Stimulated activated CD4-positive, alpha-beta T cell treated with anti-CD3 and anti-CD28 coated beads, Interleukin-2, amount 100 ng/mL, for 48 hours (primary cell): ENCODE measurements at regions not wholly inside any gene's neighbourhood (a gene's known extent, or its start where the extent isn't known, plus 50 kb on each side); places are given as distances from the start of the nearest gene placed in this dataset.

ENCODE experiments used
- DNase-seq, 2 donors: peaks; one replicate each; pipeline ENCODE4 v3.0.0-alpha.2; 2020

DNA sequence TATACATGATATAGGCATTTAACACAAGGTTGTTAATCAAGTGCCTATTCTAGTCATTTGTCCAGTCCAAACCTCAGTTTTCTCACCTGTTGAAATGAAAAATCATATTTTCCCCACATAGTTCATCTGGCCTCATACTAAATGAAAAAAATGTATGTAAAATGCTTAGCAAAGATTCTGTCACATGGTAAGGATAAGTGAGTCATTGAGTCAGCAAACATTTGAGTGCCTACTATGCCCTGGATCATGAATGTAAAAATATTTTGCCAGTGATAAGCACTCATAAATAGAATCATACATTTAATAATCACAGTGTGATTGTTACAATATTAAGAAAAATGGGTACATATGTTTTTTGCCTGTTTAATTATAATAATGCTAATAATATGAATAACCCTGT lies 181.2 kb upstream of the PAPPA start:
- DNase-seq = no peak

DNA sequence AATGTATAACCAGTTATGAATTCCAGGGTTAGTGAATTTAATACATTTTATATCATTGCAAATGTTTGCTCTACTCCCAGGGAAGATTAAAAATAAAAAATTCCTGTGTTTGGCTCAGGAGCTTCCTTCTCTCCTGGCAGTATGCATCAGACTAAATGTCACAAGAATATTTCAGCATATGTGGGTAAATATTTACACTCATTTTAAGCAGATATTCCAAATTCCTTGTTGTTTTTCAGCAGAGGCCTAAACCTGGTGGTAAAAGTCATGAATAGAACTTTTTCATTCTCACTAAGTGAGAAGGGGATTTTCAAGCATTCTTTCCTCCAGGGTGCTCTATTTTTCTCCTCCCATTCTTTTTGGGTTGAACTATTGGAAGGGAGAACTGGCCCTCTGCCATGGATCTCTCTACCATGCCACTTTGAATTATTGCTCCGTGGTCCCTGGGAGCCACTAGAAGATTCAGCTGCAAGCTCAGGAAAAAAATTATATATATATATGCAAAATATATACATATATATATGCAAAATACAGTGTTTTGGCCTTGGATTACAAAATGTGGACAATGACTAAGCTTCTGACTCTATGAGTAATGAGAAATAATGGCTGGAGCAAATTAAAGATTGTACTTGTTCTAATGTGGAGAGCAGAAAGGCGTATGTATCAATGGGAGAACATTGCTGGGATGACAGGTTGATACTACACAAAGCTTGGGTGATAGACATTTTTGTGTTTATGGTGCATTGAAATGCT lies 180.6 kb upstream of the PAPPA start:
- DNase-seq = no peak

- DNase-seq = no peak
Observed at GRCh38 chr9:115976781-115977180, 176.8 kb upstream of the PAPPA start.

DNA sequence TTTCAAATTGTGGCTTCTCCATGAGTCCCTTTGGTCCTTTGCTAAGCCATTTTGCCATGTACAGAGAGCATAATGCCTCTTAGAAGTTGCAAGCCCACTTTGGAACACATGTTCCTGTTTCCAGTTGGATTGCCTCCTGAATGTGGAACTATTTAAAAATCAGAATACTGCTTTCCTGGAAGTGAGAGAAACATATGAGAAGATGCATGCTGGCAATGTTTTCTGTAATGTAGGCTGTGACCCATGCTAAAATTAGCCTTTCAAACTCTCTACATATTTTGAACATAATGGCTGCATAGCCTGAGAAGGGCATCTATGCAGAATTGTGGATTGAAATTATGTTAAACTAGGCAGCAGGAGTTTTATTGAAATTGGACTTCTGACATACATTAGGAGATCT lies 175.5 kb upstream of the PAPPA start:
- no peak for DNase-seq

- DNase-seq = no peak
Observed at GRCh38 chr9:115978659-115979096, 174.9 kb upstream of the PAPPA start.

DNA sequence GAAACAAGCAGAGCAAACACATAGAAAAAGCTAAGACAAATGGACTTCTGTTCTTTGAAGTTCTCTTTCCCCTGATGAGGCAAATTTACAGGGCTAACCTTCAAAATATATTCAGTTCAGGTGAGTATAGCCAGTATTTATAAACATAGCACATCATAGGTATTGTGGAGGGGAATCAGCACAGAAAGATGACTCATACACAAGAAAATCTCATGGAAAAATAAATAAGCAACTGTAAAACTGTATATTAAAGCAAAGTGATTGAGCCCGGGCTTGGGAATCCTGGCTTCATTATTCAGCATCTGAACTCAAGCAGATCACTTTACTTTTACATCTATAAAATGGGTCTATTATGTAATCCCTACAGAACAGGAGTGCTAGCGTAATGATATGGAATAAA lies 173.5 kb upstream of the PAPPA start:
- no peak for DNase-seq

- DNase-seq = no peak
Observed at GRCh38 chr9:115980502-115980901, 173.1 kb upstream of the PAPPA start.

GRCh38 chr9:115980976-115981375 lies 172.6 kb upstream of the PAPPA start:
- no peak for DNase-seq

- no peak for DNase-seq
Observed at GRCh38 chr9:115983366-115983765, 170.2 kb upstream of the PAPPA start.

GRCh38 chr9:115985657-115986056 lies 167.9 kb upstream of the PAPPA start:
- no peak for DNase-seq

GRCh38 chr9:115986508-115986907 lies 167.1 kb upstream of the PAPPA start:
- DNase-seq = no peak

GRCh38 chr9:115988701-115989100 lies 164.9 kb upstream of the PAPPA start:
- DNase-seq = no peak

DNA sequence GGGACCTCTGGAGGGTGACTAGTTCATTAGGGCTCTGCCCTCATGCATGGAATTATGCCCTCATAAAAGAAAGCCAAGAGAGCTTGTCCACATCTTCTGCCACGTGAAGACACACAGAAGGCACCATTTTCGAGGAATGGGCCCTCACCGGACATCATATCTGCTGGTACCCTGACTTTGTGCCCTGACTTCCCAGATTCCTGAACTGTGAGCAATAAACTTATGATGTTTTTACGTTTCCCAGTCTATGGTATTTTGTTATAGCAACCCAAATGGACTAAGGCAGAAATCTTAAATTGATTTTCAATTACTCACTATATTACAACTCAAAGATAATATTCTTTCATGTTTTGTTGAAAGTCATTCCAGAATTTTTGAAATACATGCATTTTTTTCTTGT lies 163.8 kb upstream of the PAPPA start:
- DNase-seq = no peak

DNA sequence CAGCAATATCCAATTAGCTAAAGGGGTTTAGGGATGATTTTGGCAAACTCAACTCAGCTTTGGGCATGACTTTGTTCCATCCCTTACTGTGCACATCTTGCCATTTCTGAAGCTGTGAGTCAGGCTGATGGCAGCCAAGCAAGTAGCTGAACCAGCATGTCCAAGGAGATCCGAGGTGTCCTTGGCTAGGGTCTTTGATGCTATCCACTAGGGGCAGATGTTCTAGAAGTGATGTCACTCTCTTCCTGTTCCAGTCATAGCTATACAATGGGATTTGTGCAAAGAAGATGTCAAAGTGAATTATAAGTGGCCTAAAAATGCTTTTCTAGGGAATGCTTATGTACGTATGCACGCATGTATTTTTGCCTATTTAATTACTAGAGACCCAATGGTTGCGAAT lies 160.8 kb upstream of the PAPPA start:
- no peak for DNase-seq

DNA sequence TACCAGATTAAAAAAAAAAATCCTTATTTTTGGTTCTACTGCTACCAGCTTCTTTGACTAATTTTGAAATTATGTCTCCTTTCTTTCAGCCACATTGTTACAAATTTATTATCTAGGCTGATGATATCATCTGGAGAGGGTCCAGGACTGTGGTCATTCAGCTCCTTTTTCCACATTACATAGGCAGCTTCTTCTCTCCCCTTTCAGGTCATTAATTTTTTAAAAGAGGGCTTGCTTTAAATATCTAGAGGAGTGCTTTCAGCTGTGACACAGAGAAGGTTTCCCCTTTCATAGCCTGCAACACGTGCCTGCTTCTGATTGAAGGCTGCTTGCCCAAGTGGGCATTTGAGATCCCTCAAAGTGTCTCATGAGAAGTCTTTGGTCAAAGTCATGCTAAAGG lies 155.7 kb upstream of the PAPPA start:
- DNase-seq = no peak

GRCh38 chr9:115998666-115999065 lies 154.9 kb upstream of the PAPPA start:
- DNase-seq = no peak

- DNase-seq = no peak
Observed at GRCh38 chr9:115999498-115999897, 154.1 kb upstream of the PAPPA start.

DNA sequence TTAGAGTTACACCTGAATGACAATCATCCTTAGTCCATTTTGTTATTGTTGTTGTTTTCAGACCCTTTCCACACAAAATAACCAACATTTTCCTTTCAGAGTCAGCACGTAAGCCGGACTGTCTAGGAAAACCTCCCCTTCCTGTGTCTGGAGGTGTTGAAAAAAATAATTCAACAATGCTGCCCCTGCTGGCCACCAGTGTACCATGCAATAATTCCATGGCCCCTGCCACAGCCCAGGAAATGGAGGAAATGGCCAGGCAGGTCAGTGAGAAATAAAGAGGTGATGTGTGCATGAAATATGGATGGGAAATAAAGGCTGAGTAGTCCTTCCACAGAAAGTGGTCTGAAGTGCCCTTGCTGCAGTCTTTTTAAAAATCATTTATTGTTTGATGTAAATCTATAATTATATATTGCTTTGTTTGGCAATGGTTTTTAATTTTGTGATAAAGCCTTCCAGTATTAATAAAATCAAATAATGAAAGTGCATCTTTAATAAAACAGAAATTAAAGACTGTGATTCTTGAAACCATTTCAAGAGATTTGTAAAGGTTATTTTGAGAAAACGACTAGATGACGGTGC lies 152.8 kb upstream of the PAPPA start:
- DNase-seq = no peak

DNA sequence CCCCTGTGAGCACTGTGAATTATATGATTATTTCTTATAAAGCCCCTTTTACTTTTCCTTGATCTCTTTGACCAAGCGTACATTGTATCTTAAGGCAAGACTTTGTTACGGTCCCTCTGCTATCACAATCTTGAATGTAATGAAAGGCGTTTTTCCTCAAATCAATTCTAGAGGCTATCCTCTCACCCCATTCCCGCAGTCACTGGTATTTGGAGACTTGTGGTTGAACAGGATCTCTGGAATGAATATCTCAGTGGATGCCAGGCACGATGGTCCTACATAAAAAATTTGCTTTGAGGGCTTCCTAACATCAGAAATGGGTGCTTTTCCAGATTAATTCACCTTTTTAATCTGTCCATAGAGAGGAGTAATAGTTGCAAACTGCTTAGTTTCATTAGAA lies 151.4 kb upstream of the PAPPA start:
- no peak for DNase-seq

DNA sequence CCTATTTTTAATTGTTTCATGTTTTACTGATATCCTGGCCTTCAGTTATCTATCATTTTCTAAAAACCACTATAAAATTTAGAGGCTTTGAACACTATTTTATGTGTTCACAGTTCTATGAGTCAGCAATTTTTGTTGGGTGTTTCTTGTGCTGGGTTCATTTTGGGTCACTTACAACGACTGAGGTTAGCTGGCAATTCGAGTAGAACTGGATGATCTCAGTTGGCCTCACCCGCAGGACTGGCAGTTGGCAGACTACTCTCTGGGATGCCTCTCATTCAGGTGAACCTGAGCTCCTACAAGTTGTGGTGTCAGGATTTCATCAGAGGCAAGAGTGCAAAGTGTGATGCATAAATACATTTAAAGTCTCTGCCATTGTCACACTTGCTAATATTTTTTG lies 151.0 kb upstream of the PAPPA start:
- no peak for DNase-seq

- no peak for DNase-seq
Observed at GRCh38 chr9:116003397-116003796, 150.2 kb upstream of the PAPPA start.

DNA sequence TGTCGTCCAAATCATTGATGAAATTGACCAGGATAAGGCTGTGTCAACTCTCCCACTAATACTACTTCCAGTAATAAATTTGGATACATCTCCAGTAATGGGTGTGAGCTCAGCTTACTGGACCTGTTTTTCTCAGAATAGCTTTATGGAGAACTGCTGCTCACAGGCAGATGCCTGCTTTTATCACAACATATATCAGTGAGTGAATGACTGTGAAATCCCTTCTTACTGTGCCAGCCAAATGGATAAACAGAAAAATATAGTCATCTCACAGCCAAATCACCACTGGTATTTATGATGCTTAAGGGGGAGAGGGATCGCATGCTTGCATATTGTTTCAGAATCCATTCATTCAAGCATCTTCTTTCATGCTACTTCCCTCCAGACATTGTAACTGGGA lies 148.4 kb upstream of the PAPPA start:
- no peak for DNase-seq

- DNase-seq = no peak
Observed at GRCh38 chr9:116007824-116008223, 145.8 kb upstream of the PAPPA start.

DNA sequence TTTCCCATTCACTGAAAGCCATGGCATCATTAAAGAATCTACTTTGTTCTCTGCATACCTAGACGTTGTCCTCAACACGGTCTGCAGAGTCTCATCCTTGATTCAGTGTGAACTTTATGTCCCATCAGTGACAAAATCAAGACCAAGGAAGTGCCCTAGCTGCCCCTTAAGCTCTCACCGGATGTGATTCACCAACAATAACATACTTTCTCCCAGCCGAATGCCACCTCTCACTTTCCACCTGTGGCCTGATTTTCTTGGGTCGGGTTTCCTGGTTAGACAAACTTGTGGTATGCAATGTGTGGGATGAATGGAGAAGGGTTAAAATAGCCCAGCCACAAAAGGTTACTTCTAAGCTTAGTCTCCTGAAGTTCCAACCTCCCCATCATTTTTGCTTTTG lies 145.3 kb upstream of the PAPPA start:
- DNase-seq = no peak

DNA sequence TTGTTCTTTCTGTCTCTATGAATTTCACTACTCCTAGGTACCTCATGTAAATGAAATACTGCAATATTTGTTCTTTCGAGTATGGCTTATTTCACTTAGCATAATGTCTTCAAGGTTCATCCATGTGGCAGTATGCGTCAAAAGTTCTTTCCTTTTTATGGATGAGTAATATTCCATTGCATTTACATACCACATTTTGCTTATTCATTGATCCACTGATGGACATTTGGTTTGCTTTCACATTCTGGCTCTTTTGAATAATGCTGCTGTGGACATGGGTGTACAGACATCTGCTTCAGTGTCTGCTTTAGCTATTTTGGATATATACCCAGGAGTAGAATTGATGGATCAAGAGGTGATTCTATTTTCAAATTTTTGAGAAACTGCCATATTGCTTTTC lies 144.2 kb upstream of the PAPPA start:
- no peak for DNase-seq
